A673 (cell line): ENCODE measurements at regions not wholly inside any gene's neighbourhood (a gene's known extent, or its start where the extent isn't known, plus 50 kb on each side); places are given as distances from the start of the nearest gene placed in this dataset.

Experiments used
- EZH2 ChIP-seq: fragments of 200-600 bp; sonication (generic); IDR thresholded peaks from 2 replicates; pipeline ENCODE4 v1.6.1; 2017; ENCODE audit warnings: borderline replicate concordance, low read depth, mild to moderate bottlenecking, mixed read lengths, antibody characterized with exemption, low read length; ENCODE audit not compliant: poor library complexity, severe bottlenecking
- TF ChIP-seq, protein P1 (sequence below): fragments of 300-800, 200-600 bp; sonication (generic); conservative IDR thresholded peaks from 2 replicates; pipeline ENCODE4 v1.5.1; 2017; ENCODE audit warnings: low read depth, mild to moderate bottlenecking, antibody characterized with exemption, low read length, moderate library complexity, mixed read lengths

DNA sequence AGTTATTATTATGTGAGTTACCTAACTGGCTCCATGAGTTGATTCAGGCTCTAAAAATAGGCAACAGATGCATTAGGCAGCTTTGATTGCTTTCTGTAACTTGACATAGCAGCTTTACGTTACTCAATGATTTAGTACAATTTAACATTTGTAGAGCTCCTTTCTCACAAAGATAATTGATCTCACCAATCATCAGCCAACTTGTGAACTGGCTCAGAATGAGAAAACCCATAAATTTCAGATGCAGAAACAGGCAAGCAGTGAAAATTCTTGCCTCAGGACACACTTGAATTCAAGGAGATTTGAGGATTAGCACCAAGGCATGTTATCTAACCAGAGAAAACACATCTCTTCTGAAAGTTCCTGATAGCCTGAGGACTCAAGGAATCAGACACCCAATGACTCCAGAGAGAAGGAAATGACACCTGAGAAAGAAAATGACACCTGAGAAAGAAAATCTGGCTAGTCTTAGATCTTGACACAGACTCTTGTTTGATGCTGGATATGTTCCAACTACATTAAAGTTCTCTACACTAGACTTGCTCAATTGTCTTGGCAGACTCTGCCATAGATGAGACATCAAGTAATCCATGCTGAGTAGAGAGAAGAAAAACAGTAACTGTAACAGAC, 315.1 kb upstream of the CBLB start:
- TF ChIP-seq, protein P1, sequence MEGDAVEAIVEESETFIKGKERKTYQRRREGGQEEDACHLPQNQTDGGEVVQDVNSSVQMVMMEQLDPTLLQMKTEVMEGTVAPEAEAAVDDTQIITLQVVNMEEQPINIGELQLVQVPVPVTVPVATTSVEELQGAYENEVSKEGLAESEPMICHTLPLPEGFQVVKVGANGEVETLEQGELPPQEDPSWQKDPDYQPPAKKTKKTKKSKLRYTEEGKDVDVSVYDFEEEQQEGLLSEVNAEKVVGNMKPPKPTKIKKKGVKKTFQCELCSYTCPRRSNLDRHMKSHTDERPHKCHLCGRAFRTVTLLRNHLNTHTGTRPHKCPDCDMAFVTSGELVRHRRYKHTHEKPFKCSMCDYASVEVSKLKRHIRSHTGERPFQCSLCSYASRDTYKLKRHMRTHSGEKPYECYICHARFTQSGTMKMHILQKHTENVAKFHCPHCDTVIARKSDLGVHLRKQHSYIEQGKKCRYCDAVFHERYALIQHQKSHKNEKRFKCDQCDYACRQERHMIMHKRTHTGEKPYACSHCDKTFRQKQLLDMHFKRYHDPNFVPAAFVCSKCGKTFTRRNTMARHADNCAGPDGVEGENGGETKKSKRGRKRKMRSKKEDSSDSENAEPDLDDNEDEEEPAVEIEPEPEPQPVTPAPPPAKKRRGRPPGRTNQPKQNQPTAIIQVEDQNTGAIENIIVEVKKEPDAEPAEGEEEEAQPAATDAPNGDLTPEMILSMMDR: no peak
- TF ChIP-seq EZH2: no peak
